ENCODE measurements at regions not wholly inside any gene's neighbourhood (a gene's known extent, or its start where the extent isn't known, plus 50 kb on each side); places are given as distances from the start of the nearest gene placed in this dataset.

- no peak for FAIRE-seq
- TF ChIP-seq TAF1 (IDR thresholded peaks at IDR 0.05; ENCODE audit: low read depth, low read length) (no peak), SPI1 (IDR thresholded peaks at IDR 0.05; ENCODE audit: low read depth, low read length) (no peak), POU2F2 (IDR thresholded peaks at IDR 0.05; ENCODE audit: low read depth, low read length) (no peak), POLR2AphosphoS5 (IDR thresholded peaks at IDR 0.05; ENCODE audit: low read depth, low read length) (no peak), POLR2A (IDR thresholded peaks at IDR 0.05; ENCODE audit: low read depth, low read length) (no peak)
- no peak for DNase-seq (ENCODE audit: insufficient read length, low spot score)
These were observed 94.7 kb upstream of the BCL11A start for GRCh38 chr2:60648191-60648590.

- no peak for TF ChIP-seq POLR2AphosphoS5 (IDR thresholded peaks at IDR 0.05; ENCODE audit: low read depth, low read length)
- no peak for TF ChIP-seq TAF1 (IDR thresholded peaks at IDR 0.05; ENCODE audit: low read depth, low read length)
- no peak for TF ChIP-seq POLR2A (IDR thresholded peaks at IDR 0.05; ENCODE audit: low read depth, low read length)
- no peak for TF ChIP-seq PAX5 (IDR thresholded peaks at IDR 0.05; ENCODE audit: insufficient read depth, low read length, severe bottlenecking)
- no peak for TF ChIP-seq SPI1 (IDR thresholded peaks at IDR 0.05; ENCODE audit: low read depth, low read length)
- no peak for TF ChIP-seq POU2F2 (IDR thresholded peaks at IDR 0.05; ENCODE audit: low read depth, low read length)
- FAIRE-seq (no peak), DNase-seq (ENCODE audit: insufficient read length, low spot score) (no peak)
These were observed 96.3 kb upstream of the BCL11A start for GRCh38 chr2:60649721-60650120.

- TF ChIP-seq TAF1 (IDR thresholded peaks at IDR 0.05; ENCODE audit: low read depth, low read length) (no peak), POLR2A (IDR thresholded peaks at IDR 0.05; ENCODE audit: low read depth, low read length) (no peak), SPI1 (IDR thresholded peaks at IDR 0.05; ENCODE audit: low read depth, low read length) (no peak), PAX5 (IDR thresholded peaks at IDR 0.05; ENCODE audit: insufficient read depth, low read length, severe bottlenecking) (no peak), POLR2AphosphoS5 (IDR thresholded peaks at IDR 0.05; ENCODE audit: low read depth, low read length) (no peak), POU2F2 (IDR thresholded peaks at IDR 0.05; ENCODE audit: low read depth, low read length) (no peak)
- no peak for FAIRE-seq
- no peak for DNase-seq (ENCODE audit: insufficient read length, low spot score)
These were observed 99.4 kb upstream of the BCL11A start for GRCh38 chr2:60652832-60653340.

- TF ChIP-seq PAX5 (IDR thresholded peaks at IDR 0.05; ENCODE audit: insufficient read depth, low read length, severe bottlenecking) = no peak
- DNase-seq (ENCODE audit: insufficient read length, low spot score) (no peak), FAIRE-seq (no peak)
These were observed 98.4 kb upstream of the PAPOLG start for GRCh38 chr2:60657673-60658072.

- FAIRE-seq (no peak), DNase-seq (ENCODE audit: insufficient read length, low spot score) (no peak)
- TF ChIP-seq SPI1 (IDR thresholded peaks at IDR 0.05; ENCODE audit: low read depth, low read length) (no peak), POLR2AphosphoS5 (IDR thresholded peaks at IDR 0.05; ENCODE audit: low read depth, low read length) (no peak), TAF1 (IDR thresholded peaks at IDR 0.05; ENCODE audit: low read depth, low read length) (no peak), POU2F2 (IDR thresholded peaks at IDR 0.05; ENCODE audit: low read depth, low read length) (no peak), POLR2A (IDR thresholded peaks at IDR 0.05; ENCODE audit: low read depth, low read length) (no peak), PAX5 (IDR thresholded peaks at IDR 0.05; ENCODE audit: insufficient read depth, low read length, severe bottlenecking) (no peak)
These were observed 97.0 kb upstream of the PAPOLG start for GRCh38 chr2:60659026-60659425.

GRCh38 chr2:60661073-60661738, 94.9 kb upstream of the PAPOLG start:
- TF ChIP-seq SPI1 (IDR thresholded peaks at IDR 0.05; ENCODE audit: low read depth, low read length) (peak; percentile 54; the same call in 1 of the 2 replicates), TAF1 (IDR thresholded peaks at IDR 0.05; ENCODE audit: low read depth, low read length) (no peak), PAX5 (IDR thresholded peaks at IDR 0.05; ENCODE audit: insufficient read depth, low read length, severe bottlenecking) (no peak), POU2F2 (IDR thresholded peaks at IDR 0.05; ENCODE audit: low read depth, low read length) (no peak), POLR2A (IDR thresholded peaks at IDR 0.05; ENCODE audit: low read depth, low read length) (no peak), POLR2AphosphoS5 (IDR thresholded peaks at IDR 0.05; ENCODE audit: low read depth, low read length) (no peak)
- FAIRE-seq (no peak), DNase-seq (ENCODE audit: insufficient read length, low spot score) (no peak)

GRCh38 chr2:60662781-60663180, 93.3 kb upstream of the PAPOLG start:
- FAIRE-seq (no peak), DNase-seq (ENCODE audit: insufficient read length, low spot score) (no peak)
- TF ChIP-seq SPI1 (IDR thresholded peaks at IDR 0.05; ENCODE audit: low read depth, low read length) (no peak), POU2F2 (IDR thresholded peaks at IDR 0.05; ENCODE audit: low read depth, low read length) (no peak), POLR2AphosphoS5 (IDR thresholded peaks at IDR 0.05; ENCODE audit: low read depth, low read length) (no peak), TAF1 (IDR thresholded peaks at IDR 0.05; ENCODE audit: low read depth, low read length) (no peak), PAX5 (IDR thresholded peaks at IDR 0.05; ENCODE audit: insufficient read depth, low read length, severe bottlenecking) (no peak), POLR2A (IDR thresholded peaks at IDR 0.05; ENCODE audit: low read depth, low read length) (no peak)

GRCh38 chr2:60671966-60672365, 84.1 kb upstream of the PAPOLG start:
- TF ChIP-seq PAX5 (IDR thresholded peaks at IDR 0.05; ENCODE audit: insufficient read depth, low read length, severe bottlenecking) (no peak), TAF1 (IDR thresholded peaks at IDR 0.05; ENCODE audit: low read depth, low read length) (no peak), POLR2A (IDR thresholded peaks at IDR 0.05; ENCODE audit: low read depth, low read length) (no peak), POU2F2 (IDR thresholded peaks at IDR 0.05; ENCODE audit: low read depth, low read length) (no peak)
- FAIRE-seq (no peak), DNase-seq (ENCODE audit: insufficient read length, low spot score) (no peak)

GRCh38 chr2:60674524-60675165, 81.4 kb upstream of the PAPOLG start:
- DNase-seq (ENCODE audit: insufficient read length, low spot score) (peak; percentile 62), FAIRE-seq (peak; percentile 98)
- TF ChIP-seq POLR2AphosphoS5 (IDR thresholded peaks at IDR 0.05; ENCODE audit: low read depth, low read length) (no peak), PAX5 (IDR thresholded peaks at IDR 0.05; ENCODE audit: insufficient read depth, low read length, severe bottlenecking) (no peak)

- no peak for DNase-seq (ENCODE audit: insufficient read length, low spot score)
- TF ChIP-seq POLR2A (IDR thresholded peaks at IDR 0.05; ENCODE audit: low read depth, low read length) (no peak), TAF1 (IDR thresholded peaks at IDR 0.05; ENCODE audit: low read depth, low read length) (no peak), SPI1 (IDR thresholded peaks at IDR 0.05; ENCODE audit: low read depth, low read length) (no peak), POLR2AphosphoS5 (IDR thresholded peaks at IDR 0.05; ENCODE audit: low read depth, low read length) (no peak)
- FAIRE-seq = no peak
These were observed 80.8 kb upstream of the PAPOLG start for GRCh38 chr2:60675301-60675700.

All from GM12891 (cell line).